ENCODE measurements at regions not wholly inside any gene's neighbourhood (a gene's known extent, or its start where the extent isn't known, plus 50 kb on each side); places are given as distances from the start of the nearest gene placed in this dataset.

- TF ChIP-seq CTCF (conservative IDR thresholded peaks at IDR 0.05; ENCODE audit: low read depth, low read length) (no peak), SMC3 (IDR thresholded peaks at IDR 0.05; ENCODE audit: low read depth, low read length) (no peak)
Observed at GRCh38 chr3:7999384-7999783, 502.2 kb upstream of the LMCD1 start.

Data from IMR-90 (cell line).